Medulla oblongata (tissue), 1 donor: ENCODE measurements at regions not wholly inside any gene's neighbourhood (a gene's known extent, or its start where the extent isn't known, plus 50 kb on each side); places are given as distances from the start of the nearest gene placed in this dataset.
"Not testable (repeated sequence)": the region's sequence is repeated elsewhere in the genome, so short reads cannot be mapped to it uniquely, and the experiment has no call there.

Experiments
- DNase-seq: peaks from one replicate; pipeline ENCODE4 v3.0.0-alpha.2; 2015; ENCODE audit errors: extremely low spot score

GRCh38 chr20:8990770-8991169 lies 78.1 kb upstream of the PLCB4 start:
- DNase-seq = no peak

GRCh38 chr20:8994045-8994444 lies 74.8 kb upstream of the PLCB4 start:
- no peak for DNase-seq

- no peak for DNase-seq
These were observed 73.1 kb upstream of the PLCB4 start for GRCh38 chr20:8995761-8996160.

GRCh38 chr20:8996817-8997512 lies 71.9 kb upstream of the PLCB4 start:
- DNase-seq = no peak

GRCh38 chr20:8997701-8998117 lies 71.2 kb upstream of the PLCB4 start:
- no peak for DNase-seq

GRCh38 chr20:9011121-9011520 lies 57.8 kb upstream of the PLCB4 start:
- no peak for DNase-seq

- not testable (repeated sequence) for DNase-seq
These were observed 53.5 kb upstream of the PLCB4 start for GRCh38 chr20:9015232-9015983.

- no peak for DNase-seq
These were observed 52.9 kb upstream of the PLCB4 start for GRCh38 chr20:9015984-9016324.

- DNase-seq = no peak
These were observed 50.5 kb upstream of the PLCB4 start for GRCh38 chr20:9018346-9018745.
